HPDE6-E6E7 (cell line): ENCODE measurements at regions not wholly inside any gene's neighbourhood (a gene's known extent, or its start where the extent isn't known, plus 50 kb on each side); places are given as distances from the start of the nearest gene placed in this dataset.

Experiments
- DNase-seq: peaks from one replicate; pipeline ENCODE4 v3.0.0; 2011; ENCODE audit warnings: missing footprints; ENCODE audit errors: extremely low spot score

- DNase-seq: no peak
These were observed 595.4 kb upstream of the AGA start for GRCh38 chr4:178037459-178038214.

GRCh38 chr4:178056996-178057395 is 614.8 kb upstream of the AGA start:
- DNase-seq: no peak

- no peak for DNase-seq
These were observed 621.3 kb upstream of the AGA start for GRCh38 chr4:178063568-178063967.

GRCh38 chr4:178066338-178066941 is 624.2 kb upstream of the AGA start:
- no peak for DNase-seq

GRCh38 chr4:178068136-178068535 is 625.9 kb upstream of the AGA start:
- no peak for DNase-seq

GRCh38 chr4:178070163-178070562 is 627.9 kb upstream of the AGA start:
- no peak for DNase-seq

- no peak for DNase-seq
These were observed 638.1 kb upstream of the AGA start for GRCh38 chr4:178080312-178080711.

GRCh38 chr4:178081176-178081575 is 638.9 kb upstream of the AGA start:
- DNase-seq: no peak

GRCh38 chr4:178081896-178082295 is 639.7 kb upstream of the AGA start:
- DNase-seq: no peak

GRCh38 chr4:178082906-178083305 is 640.7 kb upstream of the AGA start:
- no peak for DNase-seq

- DNase-seq: no peak
These were observed 641.7 kb upstream of the AGA start for GRCh38 chr4:178083968-178084367.

- no peak for DNase-seq
These were observed 644.1 kb upstream of the AGA start for GRCh38 chr4:178086320-178086719.

GRCh38 chr4:178090640-178091411 is 648.6 kb upstream of the AGA start:
- no peak for DNase-seq

- DNase-seq: no peak
These were observed 659.9 kb upstream of the AGA start for GRCh38 chr4:178102139-178102538.

- no peak for DNase-seq
These were observed 663.0 kb upstream of the AGA start for GRCh38 chr4:178105242-178105641.

- no peak for DNase-seq
These were observed 694.6 kb upstream of the AGA start for GRCh38 chr4:178136736-178137345.

GRCh38 chr4:178137732-178138471 is 695.7 kb upstream of the AGA start:
- no peak for DNase-seq

- DNase-seq: no peak
These were observed 696.3 kb upstream of the AGA start for GRCh38 chr4:178138491-178138890.

- no peak for DNase-seq
These were observed 698.2 kb upstream of the AGA start for GRCh38 chr4:178140326-178140915.

GRCh38 chr4:178142724-178143123 is 700.5 kb upstream of the AGA start:
- no peak for DNase-seq

- no peak for DNase-seq
These were observed 705.9 kb upstream of the AGA start for GRCh38 chr4:178148106-178148505.
